PC-9 (cell line): ENCODE measurements at regions not wholly inside any gene's neighbourhood (a gene's known extent, or its start where the extent isn't known, plus 50 kb on each side); places are given as distances from the start of the nearest gene placed in this dataset.

Experiments
- BruUV-seq: library from RNA; stranded (reverse); fragments of 400-500 nt; replicated peaks from 2 replicates; lab custom pipeline; 2021; lab: Mats Ljungman, UMichigan
- CTCF ChIA-PET: fragments of 300-600 bp; sonication (Branson Sonifier 250); formaldehyde crosslinking; loops from one replicate; lab custom pipeline; 2022; ENCODE audit warnings: antibody characterized with exemption; lab: Charles Lee
- POLR2A ChIA-PET: fragments of 300-600 bp; sonication (Branson Sonifier 250); formaldehyde crosslinking; loops from one replicate; lab custom pipeline; 2022; ENCODE audit warnings: antibody characterized with exemption; ENCODE audit not compliant: unreplicated experiment; lab: Charles Lee
- DNase-seq, 2 experiments: peaks; one replicate each; pipeline versions ENCODE4 v3.0.0 to v3.0.0-alpha.2; 2015 to 2022; ENCODE audit warnings: mixed read lengths in 1 of 2
- H2AFZ ChIP-seq: fragments of 200-600 bp; sonication (generic); 2 replicates; pipeline ENCODE4 v1.8.1; 2017; ENCODE audit warnings: antibody characterized with exemption
- H3F3A ChIP-seq: fragments of 200-600 bp; sonication (generic); 2 replicates; pipeline ENCODE4 v1.8.1; 2017; ENCODE audit warnings: antibody characterized with exemption, mild to moderate bottlenecking, low read depth; ENCODE audit not compliant: insufficient read depth
- H3K27ac ChIP-seq: fragments of 200-600 bp; sonication (generic); 2 replicates; pipeline ENCODE4 v1.6.1; 2016; ENCODE audit warnings: mixed run types
- H3K27me3 ChIP-seq: fragments of 200-600 bp; sonication (generic); 2 replicates; pipeline ENCODE4 v1.6.1; 2016; ENCODE audit warnings: low read depth, mixed run types; ENCODE audit not compliant: insufficient read depth
- H3K36me3 ChIP-seq: fragments of 200-600 bp; sonication (generic); 2 replicates; pipeline ENCODE4 v1.6.1; 2016; ENCODE audit warnings: low read depth, mixed run types
- H3K4me1 ChIP-seq: fragments of 200-600 bp; sonication (generic); replicated peaks from 2 replicates; pipeline ENCODE4 v1.6.1; 2016; ENCODE audit warnings: mixed run types; ENCODE audit not compliant: insufficient read depth
- H3K4me2 ChIP-seq: fragments of 200-600 bp; sonication (generic); 2 replicates; pipeline ENCODE4 v1.6.1; 2017; ENCODE audit warnings: mixed run types
- H3K4me3 ChIP-seq: fragments of 200-600 bp; sonication (generic); 2 replicates; pipeline ENCODE4 v1.6.1; 2016; ENCODE audit warnings: mixed run types
- H3K79me2 ChIP-seq: fragments of 200-600 bp; sonication (generic); 2 replicates; pipeline ENCODE4 v1.6.1; 2017; ENCODE audit warnings: low read depth, mixed run types
- H3K9me2 ChIP-seq: fragments of 200-600 bp; sonication (generic); 2 replicates; pipeline ENCODE4 v1.8.1; 2017; ENCODE audit warnings: mild to moderate bottlenecking; ENCODE audit not compliant: insufficient read depth
- H3K9me3 ChIP-seq: fragments of 200-600 bp; sonication (generic); 2 replicates; pipeline ENCODE4 v1.8.1; 2016; ENCODE audit warnings: low read depth; ENCODE audit not compliant: insufficient read depth
- H4K20me1 ChIP-seq: fragments of 200-600 bp; sonication (generic); 2 replicates; pipeline ENCODE4 v1.8.1; 2017; ENCODE audit not compliant: insufficient read depth
- EZH2 ChIP-seq: fragments of 200-600 bp; sonication (generic); IDR thresholded peaks from 2 replicates; pipeline ENCODE4 v1.8.0; 2017; ENCODE audit warnings: antibody characterized with exemption, low read depth
- intact Hi-C: fragments of 100-400 bp; cut with micrococcal nuclease; formaldehyde crosslinking; loops from one replicate; pipeline ENCODE4 v1.10.0; 2022; ENCODE audit not compliant: unreplicated experiment
- TF ChIP-seq, protein P1 (sequence below): fragments of 200-600 bp; sonication (generic); conservative IDR thresholded peaks from 2 replicates; pipeline ENCODE4 v1.6.1; 2017; ENCODE audit warnings: mixed run types, antibody characterized with exemption, mild to moderate bottlenecking, moderate library complexity

DNA sequence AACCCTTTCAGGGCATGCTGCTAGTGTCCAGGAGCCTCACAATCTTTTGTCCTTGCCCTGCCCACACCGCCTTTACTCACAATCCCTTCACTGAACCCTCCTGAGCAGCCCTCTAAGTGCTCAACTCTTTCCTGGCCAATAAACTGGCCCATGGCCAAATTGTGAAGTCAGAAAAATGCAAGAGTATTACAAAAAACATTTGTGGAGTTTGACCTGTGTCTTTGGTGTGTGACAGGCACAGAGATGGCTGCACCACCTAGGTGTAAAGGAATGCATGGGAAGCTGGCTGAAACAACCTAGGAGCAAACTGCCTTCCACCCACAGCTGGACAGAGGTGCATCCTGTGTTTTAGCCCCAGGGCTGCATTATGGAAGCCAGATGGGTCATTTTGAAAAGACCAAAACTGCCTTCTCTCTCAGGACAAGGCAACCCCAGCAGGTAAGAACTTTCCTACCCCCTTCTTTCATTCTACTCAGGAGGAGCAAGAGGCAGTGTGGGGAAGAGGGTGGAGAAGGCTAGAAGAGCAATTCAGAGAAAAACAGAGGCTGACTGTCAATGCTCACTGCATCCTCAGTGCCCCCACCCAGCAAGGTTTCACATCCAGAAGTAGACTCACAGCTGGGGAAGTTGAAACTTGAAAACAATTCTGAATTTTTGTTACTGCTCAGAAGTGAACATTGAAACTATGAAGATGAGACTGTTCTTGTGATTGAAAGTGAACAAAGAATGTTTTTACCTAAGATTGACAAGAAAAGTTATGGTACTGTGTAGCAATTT is 78.6 kb downstream of the TRIM42 start:
- Histone ChIP-seq H3F3A (no peaks in the 10 kb centered on the region), H3K27ac (no peak overlapping the region), H3K4me2 (no peak overlapping the region), H2AFZ (no peak overlapping the region), H3K27me3 (no peaks in the 10 kb centered on the region), H3K4me1 (0 out of 2 replicates have a peak, but pooled peaks cover 5% of the 10 kb centered on the region), H3K9me2 (no peaks in the 10 kb centered on the region), H3K79me2 (no peaks in the 10 kb centered on the region), H3K36me3 (no peaks in the 10 kb centered on the region), H3K4me3 (no peak overlapping the region), H3K9me3 (no peaks in the 10 kb centered on the region), H4K20me1 (no peaks in the 10 kb centered on the region)
- BruUV-seq = no TSS peak
- no peak for TF ChIP-seq EZH2
- TF ChIP-seq, protein P1, sequence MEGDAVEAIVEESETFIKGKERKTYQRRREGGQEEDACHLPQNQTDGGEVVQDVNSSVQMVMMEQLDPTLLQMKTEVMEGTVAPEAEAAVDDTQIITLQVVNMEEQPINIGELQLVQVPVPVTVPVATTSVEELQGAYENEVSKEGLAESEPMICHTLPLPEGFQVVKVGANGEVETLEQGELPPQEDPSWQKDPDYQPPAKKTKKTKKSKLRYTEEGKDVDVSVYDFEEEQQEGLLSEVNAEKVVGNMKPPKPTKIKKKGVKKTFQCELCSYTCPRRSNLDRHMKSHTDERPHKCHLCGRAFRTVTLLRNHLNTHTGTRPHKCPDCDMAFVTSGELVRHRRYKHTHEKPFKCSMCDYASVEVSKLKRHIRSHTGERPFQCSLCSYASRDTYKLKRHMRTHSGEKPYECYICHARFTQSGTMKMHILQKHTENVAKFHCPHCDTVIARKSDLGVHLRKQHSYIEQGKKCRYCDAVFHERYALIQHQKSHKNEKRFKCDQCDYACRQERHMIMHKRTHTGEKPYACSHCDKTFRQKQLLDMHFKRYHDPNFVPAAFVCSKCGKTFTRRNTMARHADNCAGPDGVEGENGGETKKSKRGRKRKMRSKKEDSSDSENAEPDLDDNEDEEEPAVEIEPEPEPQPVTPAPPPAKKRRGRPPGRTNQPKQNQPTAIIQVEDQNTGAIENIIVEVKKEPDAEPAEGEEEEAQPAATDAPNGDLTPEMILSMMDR = no peak
- POLR2A ChIA-PET = no interaction called here
- intact Hi-C loops = no loop called here
- DNase-seq = no peak
- CTCF ChIA-PET = no interaction called here

DNA sequence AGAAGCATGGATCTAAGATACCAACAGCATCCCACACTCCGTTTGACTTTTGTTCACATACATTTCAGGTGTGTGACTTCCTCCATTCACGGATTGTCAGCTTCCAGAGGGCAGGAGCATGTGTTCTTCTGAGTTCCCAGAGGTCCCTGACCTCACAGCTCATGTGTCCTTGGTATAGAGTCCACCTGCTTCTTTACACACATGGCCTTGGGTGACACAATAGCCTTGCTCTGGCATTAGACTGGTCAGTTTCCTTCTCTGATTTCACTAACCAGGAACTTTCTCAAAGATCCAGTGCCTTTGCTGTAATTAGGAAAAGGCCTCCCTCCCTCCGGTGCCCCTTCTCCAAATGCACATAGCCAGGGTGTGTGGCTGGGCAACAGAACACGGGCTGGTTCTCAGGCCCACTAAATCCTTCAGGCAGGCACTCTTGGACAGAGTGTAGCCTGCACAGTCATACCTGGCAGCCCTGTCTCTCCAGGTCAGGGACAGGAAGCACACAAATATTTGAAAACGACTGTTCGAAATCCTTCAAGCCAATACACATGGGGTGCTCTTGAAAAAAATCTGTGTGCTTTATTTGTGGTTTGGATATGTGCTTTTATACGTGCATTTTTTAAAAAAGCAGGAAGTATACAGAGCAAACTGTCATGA is 81.1 kb downstream of the TRIM42 start:
- Histone ChIP-seq H3K4me1 (0 out of 2 replicates have a peak, but pooled peaks cover 5% of the 10 kb centered on the region), H3K79me2 (no peaks in the 10 kb centered on the region), H3K27ac (no peak overlapping the region), H3K4me3 (no peak overlapping the region), H3F3A (no peaks in the 10 kb centered on the region), H2AFZ (no peak overlapping the region), H3K9me3 (no peaks in the 10 kb centered on the region), H4K20me1 (no peaks in the 10 kb centered on the region), H3K36me3 (no peaks in the 10 kb centered on the region), H3K27me3 (no peaks in the 10 kb centered on the region), H3K4me2 (no peak overlapping the region), H3K9me2 (no peaks in the 10 kb centered on the region)
- DNase-seq = no peak
- ChIA-PET CTCF (no interaction called here), POLR2A (no interaction called here)
- intact Hi-C loops = no loop called here
- no TSS peak for BruUV-seq
- TF ChIP-seq, protein P1 = no peak
- no peak for TF ChIP-seq EZH2

DNA sequence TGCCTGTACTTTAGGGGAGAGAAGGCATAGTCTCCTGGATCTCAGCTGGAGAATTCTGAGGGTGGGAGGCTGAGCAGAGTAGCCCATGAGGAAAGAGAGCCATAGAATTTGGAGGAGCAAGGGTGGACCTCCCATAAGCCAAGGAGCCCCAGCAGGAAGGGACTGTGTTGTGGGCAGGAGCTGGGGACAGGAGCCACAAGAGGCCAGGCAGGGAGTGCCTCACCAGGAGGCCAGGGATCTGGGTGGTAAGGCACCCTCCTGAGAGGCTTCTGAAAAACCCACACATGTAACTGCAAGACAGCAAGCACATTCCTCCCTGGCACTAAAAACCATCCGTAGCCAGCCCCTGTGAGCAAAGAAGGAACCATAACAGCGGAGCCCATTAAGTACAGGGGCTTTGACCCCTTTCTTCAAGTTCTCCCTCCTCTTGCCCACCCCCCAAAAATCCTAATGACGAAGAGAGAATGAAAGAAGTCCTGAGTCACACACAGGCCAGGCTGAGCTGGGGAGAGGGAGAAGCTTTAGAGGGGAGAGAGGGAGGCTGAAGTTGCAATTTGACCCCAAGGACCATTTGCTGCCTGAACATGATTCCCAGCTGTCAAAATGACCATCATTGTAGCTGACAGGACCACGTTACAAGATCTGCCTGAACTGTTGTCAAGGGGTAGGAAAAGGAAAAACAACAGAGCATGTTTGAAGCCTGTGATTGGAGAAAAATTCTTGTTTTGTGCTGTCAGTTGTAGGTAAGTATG is 82.6 kb downstream of the TRIM42 start:
- Histone ChIP-seq H3K9me2 (no peaks in the 10 kb centered on the region), H3K4me3 (no peak overlapping the region), H2AFZ (no peak overlapping the region), H3K4me2 (no peak overlapping the region), H3K27me3 (no peaks in the 10 kb centered on the region), H3K36me3 (no peaks in the 10 kb centered on the region), H3F3A (no peaks in the 10 kb centered on the region), H3K4me1 (no peaks in the 10 kb centered on the region), H3K9me3 (no peaks in the 10 kb centered on the region), H3K27ac (no peak overlapping the region), H4K20me1 (no peaks in the 10 kb centered on the region), H3K79me2 (no peaks in the 10 kb centered on the region)
- DNase-seq = no peak
- no TSS peak for BruUV-seq
- TF ChIP-seq, protein P1 = no peak
- no peak for TF ChIP-seq EZH2
- intact Hi-C loops = no loop called here
- ChIA-PET CTCF (no interaction called here), POLR2A (no interaction called here)
